Hepatocyte (in vitro differentiated cells): ENCODE measurements at regions not wholly inside any gene's neighbourhood (a gene's known extent, or its start where the extent isn't known, plus 50 kb on each side); places are given as distances from the start of the nearest gene placed in this dataset.

Source experiments
- DNase-seq: peaks from one replicate; pipeline ENCODE4 v3.0.0-alpha.2; 2016; ENCODE audit warnings: low spot score
- H2AFZ ChIP-seq: fragments of 200-600 bp; sonication (generic); 2 replicates; pipeline ENCODE4 v1.6.0; 2016; ENCODE audit warnings: antibody characterized with exemption, mild to moderate bottlenecking
- H3K27ac ChIP-seq: fragments of 200-600 bp; sonication (generic); 2 replicates; pipeline ENCODE4 v1.5.1; 2016; ENCODE audit warnings: mild to moderate bottlenecking
- H3K27me3 ChIP-seq: fragments of 200-600 bp; sonication (generic); 2 replicates; pipeline ENCODE4 v1.6.1; 2016
- H3K36me3 ChIP-seq: fragments of 200-600 bp; sonication (generic); replicated peaks from 2 replicates; pipeline ENCODE4 v1.5.1; 2016; ENCODE audit warnings: low read depth; ENCODE audit not compliant: insufficient read depth
- H3K4me1 ChIP-seq: fragments of 200-600 bp; sonication (generic); 2 replicates; pipeline ENCODE4 v1.5.1; 2016; ENCODE audit warnings: mild to moderate bottlenecking, moderate library complexity; ENCODE audit not compliant: insufficient read depth
- H3K4me2 ChIP-seq: fragments of 200-600 bp; sonication (generic); 2 replicates; pipeline ENCODE4 v1.6.0; 2016
- H3K4me3 ChIP-seq: fragments of 200-600 bp; sonication (generic); 2 replicates; pipeline ENCODE4 v1.5.1; 2016; ENCODE audit warnings: mild to moderate bottlenecking
- H3K79me2 ChIP-seq: fragments of 200-600 bp; sonication (generic); 2 replicates; pipeline ENCODE4 v1.6.0; 2017; ENCODE audit warnings: mild to moderate bottlenecking
- H3K9me2 ChIP-seq: fragments of 200-600 bp; sonication (generic); replicated peaks from 2 replicates; pipeline ENCODE4 v1.6.0; 2017; ENCODE audit warnings: mild to moderate bottlenecking; ENCODE audit not compliant: insufficient read depth
- H3K9me3 ChIP-seq: fragments of 200-600 bp; sonication (generic); 2 replicates; pipeline ENCODE4 v1.5.1; 2016; ENCODE audit warnings: low read depth, mild to moderate bottlenecking
- H4K20me1 ChIP-seq: fragments of 200-600 bp; sonication (generic); 2 replicates; pipeline ENCODE4 v1.6.0; 2016; ENCODE audit warnings: mild to moderate bottlenecking; ENCODE audit not compliant: insufficient read depth, poor library complexity, severe bottlenecking
- CTCF ChIP-seq: fragments of 200-600 bp; sonication (generic); IDR thresholded peaks from 2 replicates; pipeline ENCODE4 v1.5.1; 2016; ENCODE audit warnings: antibody characterized with exemption, mild to moderate bottlenecking; ENCODE audit not compliant: poor library complexity
- EZH2 ChIP-seq: fragments of 200-600 bp; sonication (generic); IDR thresholded peaks from 2 replicates; pipeline ENCODE4 v1.6.1; 2016; ENCODE audit warnings: antibody characterized with exemption, mild to moderate bottlenecking, borderline replicate concordance
- EZH2phosphoT487 ChIP-seq: fragments of 200-600 bp; sonication (generic); IDR thresholded peaks from one replicate; pipeline ENCODE4 v1.6.1; 2018; ENCODE audit warnings: antibody characterized with exemption, mild to moderate bottlenecking, low read depth, moderate library complexity; ENCODE audit not compliant: unreplicated experiment, severe bottlenecking
- WGBS: methylation state at CpG from one replicate; pipeline ENCODE4 v1.1.6; 2016; ENCODE audit warnings: low lambda C conversion rate; ENCODE audit errors: missing lambda C conversion rate; 5-methylcytosine and 5-hydroxymethylcytosine counted together

GRCh38 chr2:36262581-36262980, 93.0 kb upstream of the CRIM1 start:
- H3K27me3 ChIP-seq, result no peaks in the 10 kb centered on the region
- no peaks in the 10 kb centered on the region for H3K79me2 ChIP-seq
- no peaks in the 10 kb centered on the region for H3K4me1 ChIP-seq
- H3K36me3 ChIP-seq, result no peaks in the 10 kb centered on the region
- H3K4me2 ChIP-seq, result no peak overlapping the region
- H4K20me1 ChIP-seq, result no peaks in the 10 kb centered on the region
- no peak overlapping the region for H2AFZ ChIP-seq
- TF ChIP-seq EZH2phosphoT487 (no peak), EZH2 (no peak), CTCF (no peak)
- H3K9me2 ChIP-seq, result no peaks in the 10 kb centered on the region
- H3K27ac ChIP-seq, result no peak overlapping the region
- no peaks in the 10 kb centered on the region for H3K9me3 ChIP-seq
- DNase-seq, result no peak
- 91% methylated on average over 1 of the region's 1 CpG for WGBS
- H3K4me3 ChIP-seq, result no peak overlapping the region

GRCh38 chr2:36255863-36256262, 99.7 kb upstream of the CRIM1 start:
- WGBS, result 86% methylated on average over 3 of the region's 3 CpGs
- TF ChIP-seq EZH2 (no peak), EZH2phosphoT487 (no peak), CTCF (no peak)
- no peaks in the 10 kb centered on the region for H3K9me2 ChIP-seq
- H3K36me3 ChIP-seq, result no peaks in the 10 kb centered on the region
- H3K79me2 ChIP-seq, result no peaks in the 10 kb centered on the region
- H3K27ac ChIP-seq, result no peak overlapping the region
- H4K20me1 ChIP-seq, result no peaks in the 10 kb centered on the region
- no peak overlapping the region for H3K4me2 ChIP-seq
- no peaks in the 10 kb centered on the region for H3K9me3 ChIP-seq
- no peaks in the 10 kb centered on the region for H3K27me3 ChIP-seq
- DNase-seq, result no peak
- no peaks in the 10 kb centered on the region for H3K4me1 ChIP-seq
- H3K4me3 ChIP-seq, result no peak overlapping the region
- no peak overlapping the region for H2AFZ ChIP-seq

GRCh38 chr2:36253086-36253485, 102.5 kb upstream of the CRIM1 start:
- Histone ChIP-seq H3K9me2 (no peaks in the 10 kb centered on the region), H3K79me2 (no peaks in the 10 kb centered on the region), H3K9me3 (no peaks in the 10 kb centered on the region), H3K4me1 (no peaks in the 10 kb centered on the region), H3K4me2 (no peak overlapping the region), H3K36me3 (no peaks in the 10 kb centered on the region), H3K4me3 (no peak overlapping the region), H4K20me1 (no peaks in the 10 kb centered on the region), H3K27me3 (no peaks in the 10 kb centered on the region), H3K27ac (no peak overlapping the region), H2AFZ (no peak overlapping the region)
- 90% methylated on average over 5 of the region's 5 CpGs for WGBS
- no peak for DNase-seq
- no peak for TF ChIP-seq EZH2phosphoT487
- no peak for TF ChIP-seq EZH2
- TF ChIP-seq CTCF, result no peak
